Activated CD8-positive, alpha-beta memory T cell treated with anti-CD3 and anti-CD28 coated beads for 36 hours (primary cell): ENCODE measurements at regions not wholly inside any gene's neighbourhood (a gene's known extent, or its start where the extent isn't known, plus 50 kb on each side); places are given as distances from the start of the nearest gene placed in this dataset.
"Not testable (repeated sequence)": the region's sequence is repeated elsewhere in the genome, so short reads cannot be mapped to it uniquely, and the experiment has no call there.

Experiments
- CTCF ChIA-PET: fragments of 350-600 bp; sonication (Branson Sonifier 250); formaldehyde crosslinking; loops from one replicate; lab custom pipeline; 2021; ENCODE audit warnings: antibody characterized with exemption; lab: Charles Lee
- POLR2A ChIA-PET: fragments of 350-600 bp; sonication (Branson Sonifier 250); formaldehyde crosslinking; loops from one replicate; lab custom pipeline; 2021; ENCODE audit warnings: antibody characterized with exemption; lab: Charles Lee

DNA sequence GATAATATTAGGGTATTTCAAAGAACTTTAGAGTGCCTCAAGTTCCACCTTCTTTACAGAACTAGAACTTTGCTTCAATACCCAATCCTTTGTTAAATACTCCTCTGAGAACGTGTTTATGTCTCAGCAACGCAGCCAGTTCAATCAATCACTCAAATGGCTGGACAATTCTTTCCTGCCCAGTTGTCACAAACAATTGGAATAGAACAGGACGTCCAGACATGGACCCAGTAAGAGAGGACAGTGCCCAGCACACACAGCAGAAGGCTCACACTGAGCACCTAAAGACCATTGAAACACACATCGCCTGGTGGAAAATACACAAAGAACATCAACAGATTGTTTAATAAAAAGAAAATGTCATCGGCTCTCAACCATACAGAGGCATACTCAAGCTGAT lies 140.6 kb downstream of the TTLL2 start:
- CTCF ChIA-PET, result no interaction called here
- POLR2A ChIA-PET, result no interaction called here

DNA sequence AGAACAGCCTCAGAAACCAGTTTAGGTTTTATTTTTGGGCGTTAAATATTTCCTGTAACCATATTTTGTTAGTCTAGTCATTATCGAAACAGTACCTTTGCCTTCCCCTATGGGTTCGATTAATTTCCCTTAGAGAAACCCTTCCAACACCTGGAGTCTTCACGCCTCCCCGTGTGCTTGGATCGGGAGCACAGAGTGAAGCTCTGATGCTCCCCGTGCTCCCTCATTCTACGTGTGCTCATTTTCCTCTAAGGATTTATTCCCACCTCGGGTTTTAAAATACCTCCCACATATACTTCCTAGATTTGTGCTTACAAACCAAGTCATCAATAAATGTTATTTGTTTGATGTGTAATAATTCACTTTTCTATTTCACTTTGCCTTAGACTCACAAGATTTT lies 142.4 kb downstream of the TTLL2 start:
- ChIA-PET POLR2A (no interaction called here), CTCF (no interaction called here)

DNA sequence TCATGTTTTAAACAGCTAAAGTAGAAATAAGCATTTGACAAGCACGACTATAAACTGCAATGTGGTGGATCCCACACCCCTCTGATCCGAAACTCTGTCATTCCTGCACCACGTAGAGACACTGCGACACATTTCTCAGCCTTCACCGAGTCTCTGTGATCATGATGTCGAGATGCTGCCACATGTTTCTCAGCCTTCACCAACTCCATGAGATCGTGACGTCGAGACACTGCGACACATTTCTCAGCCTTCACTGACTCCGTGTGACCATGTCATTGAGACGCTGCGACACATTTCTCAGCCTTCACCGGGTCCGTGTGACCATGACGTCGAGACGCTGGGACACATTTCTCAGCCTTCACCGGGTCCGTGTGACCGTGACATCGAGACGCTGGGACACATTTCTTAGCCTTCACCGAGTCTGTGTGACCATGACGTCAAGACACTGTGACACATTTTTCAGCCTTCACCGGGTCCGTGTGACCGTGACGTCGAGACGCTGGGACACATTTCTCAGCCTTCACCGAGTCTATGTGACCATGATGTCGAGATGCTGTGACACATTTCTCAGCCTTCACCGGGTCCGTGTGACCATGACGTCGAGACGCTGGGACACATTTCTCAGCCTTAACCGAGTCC lies 143.0 kb downstream of the TTLL2 start:
- ChIA-PET CTCF (no interaction called here), POLR2A (no interaction called here)

DNA sequence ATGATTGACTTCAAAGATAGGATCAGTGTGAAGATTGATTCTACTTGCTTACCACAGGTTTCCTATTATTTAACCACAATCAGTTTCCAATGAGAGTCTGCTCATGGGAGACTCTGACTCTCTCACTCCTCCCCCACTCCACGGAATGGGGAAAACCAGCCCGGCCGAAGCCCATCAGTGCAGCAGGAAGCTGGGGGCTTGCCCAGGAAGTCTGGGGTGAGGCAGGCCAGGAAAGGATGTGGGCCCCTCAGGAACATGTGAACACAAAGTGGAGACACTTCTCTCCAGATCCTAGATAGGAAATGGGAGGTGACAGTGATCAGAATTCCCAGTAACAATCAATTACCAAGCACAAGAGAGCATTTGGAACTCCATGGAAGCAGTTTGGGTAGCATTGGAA lies 144.2 kb downstream of the TTLL2 start:
- ChIA-PET CTCF (no interaction called here), POLR2A (no interaction called here)

DNA sequence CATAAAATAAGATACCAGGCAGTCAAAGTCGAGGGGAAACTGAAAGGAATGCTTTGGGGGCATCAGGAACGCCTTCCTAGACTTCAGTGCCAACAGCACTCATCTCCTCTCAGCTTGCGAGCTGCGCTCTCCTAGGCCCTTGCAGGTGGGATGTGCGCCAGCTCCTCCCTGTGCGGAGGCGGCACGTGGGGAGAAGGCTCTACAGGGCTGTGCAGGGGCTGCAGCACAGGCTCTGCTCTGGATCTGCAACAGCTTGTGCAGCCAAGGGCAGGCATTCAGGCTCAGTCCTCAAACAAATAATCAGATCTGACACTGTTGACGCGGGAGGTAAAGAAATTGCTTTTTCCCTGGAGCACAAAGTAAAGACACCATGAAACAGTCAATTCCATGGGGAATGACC lies 144.8 kb downstream of the TTLL2 start:
- CTCF ChIA-PET, result no interaction called here
- POLR2A ChIA-PET, result no interaction called here

DNA sequence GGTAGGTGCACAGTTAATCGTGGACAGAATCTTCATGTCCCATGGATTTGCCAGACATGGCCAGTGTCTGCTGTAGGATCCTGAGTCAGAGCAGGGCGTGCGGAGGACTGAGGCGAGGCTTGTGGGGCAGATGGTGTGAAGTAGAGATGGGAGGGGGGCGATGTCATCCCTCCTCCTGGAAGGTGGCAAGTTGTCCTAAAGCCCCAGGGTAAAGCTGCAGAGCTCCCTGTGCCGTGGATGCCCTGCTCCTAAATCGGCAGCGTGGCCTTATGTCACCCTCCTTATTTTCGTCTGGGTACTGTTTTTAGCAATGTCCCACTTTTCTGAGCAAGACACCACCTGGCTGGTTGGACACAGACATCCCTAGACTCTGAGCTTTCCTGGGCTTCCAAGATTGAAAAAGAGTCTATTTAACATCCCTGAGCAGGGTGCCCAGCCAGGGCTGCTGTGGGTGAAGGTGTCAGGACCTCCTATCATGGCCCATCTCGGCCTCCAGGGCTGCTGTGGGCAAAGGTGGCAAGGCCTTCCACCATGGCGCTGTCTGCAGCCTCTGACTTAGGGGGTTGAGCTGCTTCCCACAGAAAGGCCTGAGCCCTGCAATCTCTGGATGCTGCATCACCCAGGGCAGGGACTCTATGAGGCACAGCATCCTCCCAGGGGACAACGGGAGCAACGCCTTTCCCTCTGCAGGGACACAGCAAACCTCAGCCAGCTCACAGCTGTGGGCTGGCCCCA lies 145.4 kb downstream of the TTLL2 start:
- CTCF ChIA-PET, result no interaction called here
- POLR2A ChIA-PET, result no interaction called here

DNA sequence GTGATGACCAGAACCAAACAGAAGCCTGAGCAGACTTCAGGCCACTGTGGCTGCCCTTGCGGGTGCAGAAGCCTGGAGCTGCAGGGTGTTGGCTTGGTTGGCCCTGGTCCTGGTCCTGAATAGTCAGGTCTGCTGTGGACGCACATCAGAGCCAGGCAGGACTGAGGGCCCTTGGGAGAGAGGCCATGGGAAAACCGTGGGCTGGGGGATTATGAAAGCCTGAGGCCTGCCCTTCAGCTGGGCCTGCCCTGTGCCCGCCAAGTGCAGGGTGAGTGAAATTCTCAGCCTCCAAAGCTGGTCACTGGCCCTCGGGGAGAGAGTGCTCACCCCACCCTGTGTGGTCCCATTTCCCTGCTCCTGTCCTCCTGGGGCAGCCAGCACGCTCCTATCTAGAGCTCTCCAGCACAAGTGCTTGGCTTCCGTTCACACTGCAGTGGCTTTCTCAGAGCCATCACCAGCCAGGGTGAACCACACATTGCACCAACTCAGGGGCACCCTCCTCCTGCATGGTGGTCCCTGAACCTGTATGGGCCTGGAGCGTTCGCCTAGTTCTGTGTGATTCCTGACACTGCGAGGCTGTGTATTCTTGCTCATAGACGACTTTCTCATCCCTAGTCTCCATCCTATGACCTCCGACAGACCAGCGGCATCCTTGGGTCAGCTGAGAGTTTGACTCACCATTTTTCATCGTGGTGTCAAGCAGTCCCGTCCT lies 146.1 kb downstream of the TTLL2 start:
- POLR2A ChIA-PET, result no interaction called here
- CTCF ChIA-PET, result no interaction called here

DNA sequence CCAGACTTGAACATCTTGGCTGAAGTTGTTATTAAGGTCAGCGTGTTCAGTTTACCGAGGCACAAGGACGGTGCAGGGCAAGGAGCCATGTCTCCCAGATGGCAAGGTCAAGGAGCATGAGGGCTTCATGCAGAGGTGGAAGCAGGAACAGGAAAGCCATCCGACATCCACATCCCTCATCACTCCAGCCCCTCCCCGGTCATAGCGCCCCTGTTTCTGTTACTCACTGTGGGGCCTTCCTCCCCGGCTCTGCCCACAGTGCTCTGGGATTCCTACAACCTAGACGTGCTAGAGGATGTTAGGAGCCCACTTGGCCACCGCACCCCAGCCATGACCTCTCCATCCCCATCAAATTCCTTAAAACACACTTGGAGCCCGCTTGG lies 146.7 kb downstream of the TTLL2 start:
- ChIA-PET POLR2A (no interaction called here), CTCF (no interaction called here)

DNA sequence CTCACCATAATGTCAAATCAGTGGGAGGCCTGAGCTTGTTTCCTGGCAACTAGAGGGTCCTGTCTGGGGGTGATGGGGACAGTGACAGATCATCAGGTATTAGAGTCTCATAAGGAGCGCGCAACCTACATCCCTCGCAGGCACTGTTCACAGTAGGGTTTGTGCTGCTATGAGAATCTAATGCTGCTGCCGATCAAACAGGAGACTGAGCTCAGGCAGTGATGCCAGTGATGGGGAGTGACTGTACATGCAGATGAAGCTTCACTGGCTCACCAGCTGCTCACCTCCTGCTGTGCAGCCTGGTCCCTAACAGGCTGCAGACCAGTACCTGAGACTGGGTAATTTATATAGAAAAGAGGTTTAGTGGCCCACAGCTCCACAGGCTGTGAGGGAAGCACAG lies 147.3 kb downstream of the TTLL2 start:
- ChIA-PET CTCF (no interaction called here), POLR2A (interaction anchor here (0.6 kb wide), 1 partner anchor 526 kb away, joined by 3 read pairs; the partner anchor contains the start of gene KIF25)

DNA sequence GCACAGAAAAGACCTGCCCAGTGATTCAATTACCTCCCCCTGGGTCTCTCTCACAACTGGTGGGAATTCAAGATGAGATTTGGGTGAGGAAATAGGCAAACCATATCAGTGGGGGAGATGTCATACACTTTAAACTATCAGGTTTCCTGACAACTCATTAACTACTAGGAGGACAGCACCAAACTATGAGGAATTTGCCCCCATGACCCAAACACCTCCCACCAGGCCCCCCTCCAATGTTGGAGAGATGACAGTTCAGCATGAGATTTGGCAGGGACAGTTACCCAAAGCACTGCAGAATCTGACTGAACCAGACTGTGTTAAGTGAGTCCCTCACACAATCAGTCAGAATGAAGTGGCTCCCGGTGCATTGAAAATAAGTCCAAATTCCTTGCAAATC lies 148.0 kb downstream of the TTLL2 start:
- CTCF ChIA-PET, result no interaction called here
- POLR2A ChIA-PET, result no interaction called here

DNA sequence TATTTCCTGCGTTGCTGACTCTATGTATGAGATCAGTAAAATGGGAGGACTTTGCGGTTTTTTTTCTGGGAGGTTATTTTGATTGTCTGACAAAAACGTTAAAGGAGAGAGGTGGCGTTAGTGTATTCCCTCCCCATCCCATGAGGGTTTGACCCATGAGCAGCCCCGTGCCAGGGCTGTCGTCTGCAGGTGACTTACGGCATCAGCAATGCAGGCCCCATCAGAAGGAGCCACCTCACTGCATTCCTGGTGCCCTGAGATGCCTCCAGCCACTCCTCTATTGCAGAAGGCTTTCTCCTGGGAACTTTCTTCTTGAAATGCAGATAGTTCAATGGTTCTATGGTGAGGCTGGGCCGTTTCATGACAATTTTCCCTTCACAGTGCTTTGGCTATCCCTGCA lies 149.3 kb downstream of the TTLL2 start:
- POLR2A ChIA-PET, result no interaction called here
- CTCF ChIA-PET, result no interaction called here

DNA sequence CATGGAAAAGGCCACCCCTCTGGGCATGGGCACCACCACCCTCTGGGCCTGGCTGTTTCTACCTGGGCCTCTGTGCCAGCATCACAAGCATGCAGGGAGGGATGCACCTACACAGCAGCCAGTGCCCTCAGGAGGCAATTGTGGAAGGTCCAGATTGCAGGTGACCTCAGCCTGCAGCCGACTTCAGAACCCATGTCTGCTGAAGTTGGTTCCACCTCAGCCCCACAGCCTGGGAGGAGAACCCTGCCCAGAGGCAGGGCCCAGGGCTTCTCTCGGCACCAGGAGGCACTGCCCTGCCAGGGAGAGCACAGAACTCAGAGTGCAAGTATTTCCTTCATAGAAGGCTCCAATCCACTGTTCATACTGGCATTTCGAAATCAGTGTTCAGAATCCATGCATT lies 149.8 kb downstream of the TTLL2 start:
- POLR2A ChIA-PET, result no interaction called here
- CTCF ChIA-PET, result no interaction called here

DNA sequence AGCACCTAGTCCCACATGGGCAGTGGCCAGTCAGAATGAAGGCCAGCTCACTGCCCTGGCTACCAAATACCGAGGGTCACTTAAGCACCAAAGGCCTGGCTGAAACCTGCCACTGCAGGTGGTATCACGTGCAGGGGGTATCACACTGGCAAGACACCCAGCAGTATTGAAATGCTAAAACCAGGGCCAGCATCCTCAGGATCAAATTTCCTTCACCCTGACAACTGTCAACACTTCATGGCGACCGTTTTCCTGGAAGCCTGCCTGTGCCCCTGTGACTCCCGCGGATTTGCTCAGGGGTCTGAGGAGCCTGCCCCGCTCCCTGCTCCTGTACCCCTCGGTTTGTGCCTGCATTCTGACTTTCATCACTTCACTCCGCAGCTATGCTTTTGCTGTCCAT lies 151.1 kb downstream of the TTLL2 start:
- POLR2A ChIA-PET, result no interaction called here

DNA sequence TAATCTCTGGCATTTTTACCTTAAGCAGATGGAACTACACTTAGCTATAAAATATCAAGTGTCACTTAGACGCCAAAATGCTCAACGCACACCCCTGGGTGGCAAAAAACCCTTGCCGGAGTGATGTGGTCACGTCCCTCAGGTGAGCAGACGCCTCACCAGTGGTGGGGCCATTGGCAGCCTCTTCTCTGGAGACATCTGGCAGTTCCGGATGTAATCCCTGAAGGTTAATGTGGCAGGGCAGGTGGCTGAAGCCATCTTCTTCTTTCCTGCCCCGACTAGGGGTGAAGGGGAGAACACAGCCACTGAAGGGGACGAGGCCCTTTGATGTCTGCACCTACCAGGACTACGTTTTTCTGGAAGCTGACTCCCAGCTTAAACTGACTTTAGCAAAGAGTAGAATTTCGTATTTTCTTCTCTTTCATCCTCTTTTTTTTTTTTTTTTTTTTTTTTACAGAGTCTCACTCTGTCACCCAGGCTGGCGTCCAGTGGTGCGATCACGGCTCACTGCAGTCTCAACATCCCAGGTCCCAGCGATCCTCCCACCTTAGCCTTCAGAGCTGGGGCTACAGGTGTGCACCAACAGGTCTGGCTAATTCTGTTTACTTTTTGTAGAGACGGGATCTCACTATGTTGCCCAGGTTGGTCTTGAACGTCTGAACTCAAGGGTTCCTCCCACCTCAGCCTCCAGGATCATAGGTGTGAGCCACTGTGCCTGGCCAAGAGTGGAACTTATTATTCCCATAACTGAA lies 152.1 kb downstream of the TTLL2 start:
- POLR2A ChIA-PET, result no interaction called here
- CTCF ChIA-PET, result no interaction called here

More for the DNA sequence above, 151.1 kb downstream of the TTLL2 start:
- CTCF ChIA-PET, result no interaction called here

DNA sequence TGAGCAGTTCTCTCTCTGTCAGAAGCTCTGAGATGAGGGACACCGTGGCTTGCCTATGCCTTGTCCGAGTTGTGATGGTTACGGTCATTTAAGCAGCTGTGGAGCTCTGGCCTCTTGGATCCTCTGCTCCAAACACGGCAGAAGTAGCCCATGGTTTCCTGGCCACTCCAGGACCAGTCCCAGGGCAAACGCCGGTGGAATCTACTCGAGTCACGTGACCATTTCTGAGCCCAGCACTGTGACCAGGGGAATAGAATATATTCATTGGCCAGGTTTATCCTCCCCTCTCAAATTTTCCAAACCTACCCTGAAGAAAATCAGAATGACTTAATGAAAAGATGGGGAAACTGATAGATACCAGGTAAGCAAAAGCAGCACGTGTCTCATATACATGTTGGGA lies 152.8 kb downstream of the TTLL2 start:
- ChIA-PET POLR2A (no interaction called here), CTCF (no interaction called here)

DNA sequence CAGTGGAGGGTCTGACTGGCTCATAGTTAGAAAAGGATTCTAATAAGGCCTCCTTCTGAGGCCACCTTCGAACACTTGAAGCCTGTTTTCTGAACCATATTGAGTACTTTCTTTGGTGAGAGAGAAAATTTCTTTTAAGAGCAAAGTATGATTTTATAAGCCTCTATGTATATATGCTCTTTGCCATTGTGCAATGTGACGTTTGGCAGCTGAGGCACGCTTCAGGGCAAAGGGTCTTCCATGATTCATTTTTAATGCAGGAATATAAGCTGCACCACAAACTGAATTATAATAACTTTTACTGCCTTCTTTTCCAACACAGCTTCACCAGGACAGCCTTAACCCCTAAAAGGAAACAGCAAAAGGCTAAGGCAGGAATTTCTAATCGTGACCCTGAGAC lies 154.4 kb downstream of the TTLL2 start:
- ChIA-PET POLR2A (no interaction called here), CTCF (interaction anchor here (0.6 kb wide), 1 partner anchor 1749 kb away, joined by 3 read pairs; no protein-coding TSS in a partner anchor)

DNA sequence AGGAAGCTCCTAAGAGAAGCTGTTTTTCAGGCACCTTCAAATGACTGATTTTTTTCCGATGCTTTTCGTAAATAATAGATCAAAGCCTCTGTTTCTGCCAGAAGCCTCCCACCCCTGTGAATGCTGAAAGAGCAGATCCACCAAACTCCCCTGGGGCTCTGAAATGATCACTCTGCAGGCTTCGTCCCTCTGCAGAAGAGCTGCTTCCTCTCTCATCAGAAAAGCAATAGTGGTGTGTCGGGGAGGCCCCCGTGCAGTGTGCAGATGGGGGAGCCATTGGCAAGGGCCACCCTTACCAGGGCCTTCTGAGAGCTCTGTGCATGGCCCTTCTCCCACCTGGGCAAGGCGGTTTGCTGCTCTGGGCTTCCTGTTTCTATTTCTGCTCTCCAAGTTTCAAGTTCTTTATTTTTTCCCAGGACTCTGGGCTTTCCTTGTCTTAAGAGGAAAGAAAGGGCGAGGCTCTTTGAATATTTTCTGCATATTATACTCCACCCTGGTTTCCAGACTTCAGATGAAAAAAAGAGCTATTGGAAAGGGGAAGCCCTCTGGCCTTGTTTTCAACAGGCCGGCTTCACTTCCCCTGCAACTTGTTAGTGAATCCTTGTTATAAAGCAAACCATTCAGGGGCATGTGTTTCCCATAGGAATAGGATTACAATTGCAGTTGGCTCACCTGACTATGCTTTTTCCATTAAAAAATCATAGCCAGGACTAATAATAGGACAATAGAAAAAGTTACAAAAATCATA lies 155.2 kb downstream of the TTLL2 start:
- ChIA-PET POLR2A (no interaction called here), CTCF (interaction anchor here (0.6 kb wide), 1 partner anchor 1748 kb away, joined by 3 read pairs; no protein-coding TSS in a partner anchor)

DNA sequence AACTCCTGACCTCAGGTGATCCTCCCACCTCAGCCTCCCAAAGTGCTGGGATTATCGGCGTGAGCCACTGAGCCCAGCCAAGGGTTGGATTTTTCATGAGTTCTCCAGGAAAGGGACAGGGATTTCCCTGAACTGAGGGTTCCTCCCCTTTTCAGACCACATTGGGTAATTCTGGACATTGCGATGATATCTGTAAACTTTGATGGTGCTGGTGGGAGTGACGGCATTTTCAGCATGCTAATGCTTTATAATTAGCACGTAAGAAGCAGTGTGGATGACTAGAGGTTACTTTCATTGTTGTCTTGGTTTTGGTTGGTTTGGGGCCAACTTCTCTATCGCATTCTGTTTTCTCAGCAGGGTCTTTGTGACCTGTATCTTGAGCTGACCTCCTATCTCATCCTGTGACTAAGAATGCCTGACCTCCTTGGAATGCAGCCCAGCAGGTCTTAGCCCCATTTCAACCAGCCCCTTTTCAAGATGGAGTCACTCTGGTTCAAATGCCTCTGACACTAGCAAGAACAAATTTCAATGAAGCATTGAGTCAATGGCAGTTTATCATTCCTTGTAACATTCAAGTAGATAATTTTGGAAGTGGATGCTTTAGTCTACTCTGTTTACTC lies 156.5 kb downstream of the TTLL2 start:
- CTCF ChIA-PET, result no interaction called here
- POLR2A ChIA-PET, result no interaction called here

DNA sequence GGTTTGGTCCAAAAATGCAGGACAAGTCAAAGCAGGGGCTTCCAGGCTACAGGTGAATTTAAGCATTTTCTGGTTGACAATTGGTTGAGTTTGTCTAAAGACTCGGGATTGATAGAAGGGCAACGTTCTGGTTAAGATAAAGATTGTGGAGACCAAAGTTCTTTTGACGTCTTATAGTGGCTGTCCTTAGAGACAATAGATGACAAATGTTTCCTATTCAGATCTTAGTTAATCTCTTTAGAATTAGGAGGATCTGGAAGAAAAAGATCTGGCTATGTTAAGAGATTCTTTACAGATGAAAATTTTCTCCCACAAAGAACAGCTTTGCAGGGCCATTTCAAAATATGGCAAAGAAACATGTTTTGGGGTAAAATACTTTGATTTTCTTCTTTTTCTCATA lies 157.9 kb downstream of the TTLL2 start:
- POLR2A ChIA-PET, CTCF ChIA-PET: not testable (repeated sequence)
